ENCODE measurements at regions not wholly inside any gene's neighbourhood (a gene's known extent, or its start where the extent isn't known, plus 50 kb on each side); places are given as distances from the start of the nearest gene placed in this dataset.

DNA sequence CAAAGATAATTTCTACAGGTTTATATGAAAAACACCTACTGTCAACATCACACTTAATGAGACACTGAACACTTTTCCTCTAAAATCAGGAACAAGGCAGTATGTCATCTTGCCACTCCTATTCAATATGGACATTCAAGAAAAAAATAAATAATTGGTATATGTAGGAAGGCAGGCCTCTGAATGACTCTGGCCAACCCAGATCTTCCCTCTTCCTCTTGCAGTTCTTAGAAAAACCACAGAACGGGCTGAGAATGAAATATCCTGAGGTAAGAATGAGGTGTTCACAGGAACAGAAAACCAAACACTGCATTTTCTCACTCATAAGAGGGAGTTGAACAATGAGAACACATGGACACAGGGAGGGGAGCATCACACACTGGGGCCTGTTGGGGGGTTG is 1207.2 kb upstream of the CITED2 start:
- H3K27ac ChIP-seq, result no peak overlapping the region
- no peaks in the 10 kb centered on the region for H3K36me3 ChIP-seq (replicated peaks in 1 of 2)
- no peak overlapping the region for H3K4me3 ChIP-seq
- DNase-seq, result no peak
- intact Hi-C loops (cut with DNase I), result no loop called here
- no peaks in the 10 kb centered on the region for H3K27me3 ChIP-seq
- no peaks in the 10 kb centered on the region for H3K9me3 ChIP-seq (replicated peaks in 1 of 3)
- no peaks in the 10 kb centered on the region for H3K4me1 ChIP-seq (replicated peaks in 1 of 2)
- TF ChIP-seq POLR2A (IDR thresholded peaks at IDR 0.05), result no peak
- TF ChIP-seq, protein P1, sequence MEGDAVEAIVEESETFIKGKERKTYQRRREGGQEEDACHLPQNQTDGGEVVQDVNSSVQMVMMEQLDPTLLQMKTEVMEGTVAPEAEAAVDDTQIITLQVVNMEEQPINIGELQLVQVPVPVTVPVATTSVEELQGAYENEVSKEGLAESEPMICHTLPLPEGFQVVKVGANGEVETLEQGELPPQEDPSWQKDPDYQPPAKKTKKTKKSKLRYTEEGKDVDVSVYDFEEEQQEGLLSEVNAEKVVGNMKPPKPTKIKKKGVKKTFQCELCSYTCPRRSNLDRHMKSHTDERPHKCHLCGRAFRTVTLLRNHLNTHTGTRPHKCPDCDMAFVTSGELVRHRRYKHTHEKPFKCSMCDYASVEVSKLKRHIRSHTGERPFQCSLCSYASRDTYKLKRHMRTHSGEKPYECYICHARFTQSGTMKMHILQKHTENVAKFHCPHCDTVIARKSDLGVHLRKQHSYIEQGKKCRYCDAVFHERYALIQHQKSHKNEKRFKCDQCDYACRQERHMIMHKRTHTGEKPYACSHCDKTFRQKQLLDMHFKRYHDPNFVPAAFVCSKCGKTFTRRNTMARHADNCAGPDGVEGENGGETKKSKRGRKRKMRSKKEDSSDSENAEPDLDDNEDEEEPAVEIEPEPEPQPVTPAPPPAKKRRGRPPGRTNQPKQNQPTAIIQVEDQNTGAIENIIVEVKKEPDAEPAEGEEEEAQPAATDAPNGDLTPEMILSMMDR (IDR thresholded peaks at IDR 0.05), result no peak
- WGBS, 4 donors, result 73 to 88% (median 85%) methylated on average over 1 of the region's 1 CpG

GRCh38 chr6:140579918-140580317 is 1205.5 kb upstream of the CITED2 start:
- H3K9me3 ChIP-seq (replicated peaks in 1 of 3), result no peaks in the 10 kb centered on the region
- 81 to 96% (median 85%) methylated on average over 1 of the region's 1 CpG for WGBS, 4 donors
- no peak for DNase-seq
- H3K27ac ChIP-seq, result no peak overlapping the region
- H3K36me3 ChIP-seq (replicated peaks in 1 of 2), result no peaks in the 10 kb centered on the region
- H3K4me1 ChIP-seq (replicated peaks in 1 of 2), result no peaks in the 10 kb centered on the region
- H3K27me3 ChIP-seq, result no peaks in the 10 kb centered on the region
- intact Hi-C loops (cut with DNase I), result no loop called here
- no peak for TF ChIP-seq POLR2A (IDR thresholded peaks at IDR 0.05)
- TF ChIP-seq, protein P1 (IDR thresholded peaks at IDR 0.05), result no peak
- no peak overlapping the region for H3K4me3 ChIP-seq

- intact Hi-C loops (cut with DNase I), result no loop called here
- no peak overlapping the region for H3K27ac ChIP-seq
- H3K9me3 ChIP-seq (replicated peaks in 1 of 3), result no peaks in the 10 kb centered on the region
- H3K36me3 ChIP-seq (replicated peaks in 1 of 2), result no peaks in the 10 kb centered on the region
- H3K27me3 ChIP-seq, result no peaks in the 10 kb centered on the region
- DNase-seq, result no peak
- WGBS, 4 donors, result 90 to 96% (median 92%) methylated on average over 7 of the region's 7 CpGs
- H3K4me1 ChIP-seq (replicated peaks in 1 of 2), result peaks cover 0 to 11% of the 10 kb centered on the region in 2 donors
- no peak for TF ChIP-seq POLR2A (IDR thresholded peaks at IDR 0.05)
- TF ChIP-seq, protein P1 (IDR thresholded peaks at IDR 0.05), result no peak
- no peak overlapping the region for H3K4me3 ChIP-seq
Measured at GRCh38 chr6:140576004-140576555, 1201.6 kb upstream of the CITED2 start.

GRCh38 chr6:140572867-140573266 is 1198.4 kb upstream of the CITED2 start:
- Histone ChIP-seq H3K27me3 (no peaks in the 10 kb centered on the region), H3K27ac (no peak overlapping the region), H3K4me1 (replicated peaks in 1 of 2) (peaks cover 0 to 11% of the 10 kb centered on the region in 2 donors), H3K9me3 (replicated peaks in 1 of 3) (no peaks in the 10 kb centered on the region), H3K4me3 (no peak overlapping the region), H3K36me3 (replicated peaks in 1 of 2) (no peaks in the 10 kb centered on the region)
- intact Hi-C loops (cut with DNase I), result no loop called here
- TF ChIP-seq POLR2A (IDR thresholded peaks at IDR 0.05), result no peak
- TF ChIP-seq, protein P1 (IDR thresholded peaks at IDR 0.05), result no peak
- no peak for DNase-seq
